Keratinocyte (primary cell): ENCODE measurements at regions not wholly inside any gene's neighbourhood (a gene's known extent, or its start where the extent isn't known, plus 50 kb on each side); places are given as distances from the start of the nearest gene placed in this dataset.

ENCODE experiments used
- DNase-seq: peaks from one replicate; pipeline ENCODE4 v3.0.0-alpha.2; 2011; ENCODE audit warnings: low read depth, missing footprints, low spot score
- FAIRE-seq: peaks from 2 replicates; lab custom pipeline; 2011; peaks lifted over from hg19 to GRCh38; lab: Jason Lieb, UNC
- H2AFZ ChIP-seq: 2 replicates; pipeline ENCODE4 v1.6.0; 2012; ENCODE audit warnings: low read length, control low read depth, inconsistent platforms; ENCODE audit not compliant: control insufficient read depth
- H3K27ac ChIP-seq: 2 replicates; pipeline ENCODE4 v1.5.1; 2011; ENCODE audit warnings: low read length; ENCODE audit not compliant: control insufficient read depth, insufficient read depth
- H3K27me3 ChIP-seq: 3 replicates; pipeline ENCODE4 v1.6.0; 2011; ENCODE audit warnings: low read length; ENCODE audit not compliant: control insufficient read depth, insufficient read depth; ENCODE audit errors: extremely low read depth
- H3K36me3 ChIP-seq, 2 experiments: 2 replicates in 1 of 2; 3 replicates in 1 of 2; pipeline ENCODE4 v1.5.1; 2011; ENCODE audit warnings: low read length in 2 of 2, mild to moderate bottlenecking in 1 of 2; ENCODE audit not compliant: control insufficient read depth in 2 of 2, insufficient read depth in 2 of 2; ENCODE audit errors: extremely low read depth in 1 of 2
- H3K4me1 ChIP-seq: 3 replicates; pipeline ENCODE4 v1.5.1; 2011; ENCODE audit warnings: low read length; ENCODE audit not compliant: control insufficient read depth, insufficient read depth; ENCODE audit errors: extremely low read depth
- H3K4me2 ChIP-seq: 3 replicates; pipeline ENCODE4 v1.6.0; 2011; ENCODE audit warnings: low read depth, low read length; ENCODE audit not compliant: control insufficient read depth, insufficient read depth; ENCODE audit errors: extremely low read depth
- H3K4me3 ChIP-seq, 3 experiments: fragments of 200-600 bp in 1 of 3; sonication (generic) in 1 of 3; 2 replicates in 2 of 3; 3 replicates in 1 of 3; pipeline ENCODE4 v1.5.1; 2011 to 2016; ENCODE audit warnings: low read length in 3 of 3, mild to moderate bottlenecking in 3 of 3, control low read depth in 2 of 3, inconsistent platforms in 1 of 3, low read depth in 1 of 3, mixed read lengths in 1 of 3, mixed run types in 1 of 3, moderate library complexity in 1 of 3; ENCODE audit not compliant: control insufficient read depth in 2 of 3, insufficient read depth in 2 of 3; ENCODE audit errors: extremely low read depth in 1 of 3
- H3K79me2 ChIP-seq: 2 replicates; pipeline ENCODE4 v1.6.0; 2012; ENCODE audit warnings: low read length; ENCODE audit not compliant: control insufficient read depth, insufficient read depth
- H3K9ac ChIP-seq: 3 replicates; pipeline ENCODE4 v1.6.0; 2011; ENCODE audit warnings: low read length; ENCODE audit not compliant: control insufficient read depth, insufficient read depth; ENCODE audit errors: extremely low read depth
- H3K9me1 ChIP-seq: 3 replicates; pipeline ENCODE4 v1.6.0; 2011; ENCODE audit warnings: low read length; ENCODE audit not compliant: control insufficient read depth, insufficient read depth; ENCODE audit errors: extremely low read depth
- H3K9me3 ChIP-seq: 2 replicates; pipeline ENCODE4 v1.5.1; 2012; ENCODE audit warnings: low read depth, low read length; ENCODE audit not compliant: control insufficient read depth
- H4K20me1 ChIP-seq: 3 replicates; pipeline ENCODE4 v1.6.0; 2011; ENCODE audit warnings: low read length; ENCODE audit not compliant: control insufficient read depth, insufficient read depth; ENCODE audit errors: extremely low read depth
- EZH2 ChIP-seq: IDR thresholded peaks from one replicate; pipeline ENCODE4 v1.6.1; 2012; ENCODE audit warnings: inconsistent platforms, mild to moderate bottlenecking, low read length, moderate library complexity
- dilution Hi-C: fragments of 300-500 bp; cut with MboI; formaldehyde crosslinking; loops from one replicate; pipeline ENCODE4 v1.7.0; 2020; ENCODE audit warnings: low sequenced_read_pairs; ENCODE audit not compliant: extremely low pct_ligation_motif_present
- TF ChIP-seq, protein P1 (sequence below), 3 experiments: IDR thresholded peaks in 1 of 3; conservative IDR thresholded peaks in 1 of 3; optimal IDR thresholded peaks in 1 of 3; 2 replicates in 2 of 3; 3 replicates in 1 of 3; pipeline versions ENCODE3 to v1.5.1; 2011; ENCODE audit warnings: low read length in 3 of 3, mild to moderate bottlenecking in 3 of 3, moderate library complexity in 2 of 3, control low read depth in 1 of 3, inconsistent platforms in 1 of 3; ENCODE audit not compliant: insufficient read depth in 2 of 3; ENCODE audit errors: extremely low read depth in 1 of 3

DNA sequence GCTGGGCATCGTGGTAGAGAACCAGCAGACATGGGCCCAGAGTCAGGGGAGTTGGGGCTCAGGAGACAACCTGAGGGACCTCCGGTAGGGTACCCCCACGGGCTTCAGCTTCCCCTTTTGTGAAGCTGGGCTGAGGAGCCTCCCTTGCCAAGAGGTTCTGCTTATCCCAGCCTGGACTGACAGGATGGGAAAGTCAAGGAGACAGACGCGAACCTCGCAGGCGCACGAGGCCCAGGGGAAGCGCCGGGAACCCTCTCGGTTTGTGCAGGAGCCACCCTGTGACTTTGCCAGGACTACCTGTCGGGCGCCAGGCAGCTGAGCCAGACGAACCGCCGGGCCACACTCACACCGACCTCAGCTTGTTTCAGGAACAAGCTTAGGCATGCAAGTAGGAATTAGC is 566.1 kb downstream of the BRD1 start:
- Histone ChIP-seq H3K9me1 (no peaks in the 10 kb centered on the region), H3K4me3 (no peak overlapping the region), H3K27ac (no peak overlapping the region), H3K9me3 (peaks cover 22% of the 10 kb centered on the region), H3K4me2 (no peak overlapping the region), H3K27me3 (no peaks in the 10 kb centered on the region), H3K36me3 (no peaks in the 10 kb centered on the region), H3K9ac (no peak overlapping the region), H2AFZ (no peak overlapping the region), H3K79me2 (no peaks in the 10 kb centered on the region), H3K4me1 (no peaks in the 10 kb centered on the region), H4K20me1 (no peaks in the 10 kb centered on the region)
- no peak for FAIRE-seq
- no peak for TF ChIP-seq EZH2
- TF ChIP-seq, protein P1, sequence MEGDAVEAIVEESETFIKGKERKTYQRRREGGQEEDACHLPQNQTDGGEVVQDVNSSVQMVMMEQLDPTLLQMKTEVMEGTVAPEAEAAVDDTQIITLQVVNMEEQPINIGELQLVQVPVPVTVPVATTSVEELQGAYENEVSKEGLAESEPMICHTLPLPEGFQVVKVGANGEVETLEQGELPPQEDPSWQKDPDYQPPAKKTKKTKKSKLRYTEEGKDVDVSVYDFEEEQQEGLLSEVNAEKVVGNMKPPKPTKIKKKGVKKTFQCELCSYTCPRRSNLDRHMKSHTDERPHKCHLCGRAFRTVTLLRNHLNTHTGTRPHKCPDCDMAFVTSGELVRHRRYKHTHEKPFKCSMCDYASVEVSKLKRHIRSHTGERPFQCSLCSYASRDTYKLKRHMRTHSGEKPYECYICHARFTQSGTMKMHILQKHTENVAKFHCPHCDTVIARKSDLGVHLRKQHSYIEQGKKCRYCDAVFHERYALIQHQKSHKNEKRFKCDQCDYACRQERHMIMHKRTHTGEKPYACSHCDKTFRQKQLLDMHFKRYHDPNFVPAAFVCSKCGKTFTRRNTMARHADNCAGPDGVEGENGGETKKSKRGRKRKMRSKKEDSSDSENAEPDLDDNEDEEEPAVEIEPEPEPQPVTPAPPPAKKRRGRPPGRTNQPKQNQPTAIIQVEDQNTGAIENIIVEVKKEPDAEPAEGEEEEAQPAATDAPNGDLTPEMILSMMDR (optimal IDR thresholded peaks at IDR 0.05 in 1 of 3, IDR thresholded peaks at IDR 0.05 in 1 of 3, conservative IDR thresholded peaks at IDR 0.05 in 1 of 3; ENCODE audit: extremely low read depth in 1 of 3, insufficient read depth in 2 of 3, low read length in 3 of 3), result no peak
- DNase-seq, result no peak
- dilution Hi-C loops, result no loop called here

DNA sequence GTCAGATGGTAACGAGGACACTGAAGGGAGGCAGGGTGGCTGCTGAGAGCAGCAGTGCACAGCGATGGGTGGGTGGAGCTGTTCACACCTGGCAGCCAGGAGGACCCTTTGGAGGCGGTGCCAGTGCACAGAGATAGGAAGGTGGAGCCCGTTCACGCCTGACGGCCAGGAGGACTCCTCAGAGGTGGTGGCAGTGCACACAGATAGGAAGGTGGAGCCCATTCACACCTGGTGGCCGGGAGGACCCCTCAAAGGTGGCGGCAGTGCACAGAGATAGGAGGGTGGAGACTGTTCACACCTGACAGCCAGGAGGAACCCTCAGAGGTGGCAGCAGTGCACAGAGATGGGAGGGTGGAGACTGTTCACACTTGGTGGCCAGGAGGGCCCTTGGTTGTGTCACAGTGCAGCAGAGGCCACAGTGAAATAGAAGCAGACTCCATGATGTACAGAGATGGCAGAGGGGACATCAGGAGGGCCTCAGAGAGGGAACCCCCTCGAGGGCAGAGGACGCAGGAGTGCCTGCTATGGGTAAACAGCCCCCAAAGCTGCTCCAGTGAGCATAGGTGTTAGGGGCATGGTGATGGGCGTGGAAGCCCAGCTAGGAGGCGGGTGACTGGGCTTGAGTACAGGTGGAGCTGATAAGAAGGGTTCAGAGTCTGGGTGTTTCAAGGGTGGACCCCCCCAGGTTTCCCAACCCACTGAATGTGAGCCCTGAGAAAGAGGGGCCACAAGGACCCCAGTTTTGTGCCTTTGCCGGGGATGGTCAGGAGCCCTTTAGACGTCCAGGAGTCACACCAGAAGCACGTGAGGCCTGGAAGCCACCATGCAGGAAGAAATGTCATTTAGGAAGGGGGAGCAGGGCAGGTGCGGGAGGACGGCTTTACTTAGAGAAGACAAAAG is 566.7 kb downstream of the BRD1 start:
- Histone ChIP-seq H3K4me1 (no peaks in the 10 kb centered on the region), H3K9me1 (no peaks in the 10 kb centered on the region), H3K79me2 (no peaks in the 10 kb centered on the region), H3K4me2 (no peak overlapping the region), H2AFZ (no peak overlapping the region), H3K9ac (no peak overlapping the region), H3K27me3 (no peaks in the 10 kb centered on the region), H3K27ac (no peak overlapping the region), H4K20me1 (no peaks in the 10 kb centered on the region), H3K9me3 (peaks cover 21% of the 10 kb centered on the region), H3K36me3 (no peaks in the 10 kb centered on the region), H3K4me3 (no peak overlapping the region)
- FAIRE-seq, result no peak
- DNase-seq, result no peak
- TF ChIP-seq, protein P1 (optimal IDR thresholded peaks at IDR 0.05 in 1 of 3, IDR thresholded peaks at IDR 0.05 in 1 of 3, conservative IDR thresholded peaks at IDR 0.05 in 1 of 3; ENCODE audit: extremely low read depth in 1 of 3, insufficient read depth in 2 of 3, low read length in 3 of 3), result no peak
- TF ChIP-seq EZH2, result no peak
- dilution Hi-C loops, result no loop called here
